ENCODE measurements at regions not wholly inside any gene's neighbourhood (a gene's known extent, or its start where the extent isn't known, plus 50 kb on each side); places are given as distances from the start of the nearest gene placed in this dataset.
A peak's percentile ranks its signal among the peaks of the same experiment; 100 is the strongest.

GRCh38 chr4:22984390-22984789 is 291.7 kb downstream of the GBA3 start:
- H3K4me3 ChIP-seq (ENCODE audit: low read depth, low read length) = no peak overlapping the region
- ChIA-PET POLR2A (no interaction called here), CTCF (no interaction called here)
- no peak for TF ChIP-seq CTCF (IDR thresholded peaks at IDR 0.05; ENCODE audit: insufficient read depth, low read length, missing control alignments)
- DNase-seq (ENCODE audit: low read depth, low spot score) = no peak

DNA sequence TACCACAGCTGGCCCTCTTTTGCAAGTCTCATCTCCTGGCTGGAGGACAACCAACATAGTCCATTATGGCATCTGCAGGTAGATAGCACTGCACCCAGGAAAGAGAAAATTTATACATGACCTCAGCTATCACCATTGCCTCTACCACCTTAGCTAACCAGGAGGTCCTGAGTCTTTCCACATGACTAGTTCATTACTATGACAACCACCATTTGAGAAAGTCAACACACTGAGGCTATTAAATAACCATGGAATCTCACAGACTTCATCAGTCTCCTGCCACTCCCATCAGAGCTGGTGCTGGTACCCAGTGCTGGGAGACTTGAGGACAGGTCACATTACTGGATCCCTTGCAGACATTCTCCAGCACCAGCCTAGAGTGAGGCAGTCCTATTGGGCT is 285.9 kb downstream of the GBA3 start:
- ChIA-PET CTCF (no interaction called here), POLR2A (no interaction called here)
- no peak overlapping the region for H3K4me3 ChIP-seq (ENCODE audit: low read depth, low read length)
- no peak for DNase-seq (ENCODE audit: low read depth, low spot score)
- no peak for TF ChIP-seq CTCF (IDR thresholded peaks at IDR 0.05; ENCODE audit: insufficient read depth, low read length, missing control alignments)

DNA sequence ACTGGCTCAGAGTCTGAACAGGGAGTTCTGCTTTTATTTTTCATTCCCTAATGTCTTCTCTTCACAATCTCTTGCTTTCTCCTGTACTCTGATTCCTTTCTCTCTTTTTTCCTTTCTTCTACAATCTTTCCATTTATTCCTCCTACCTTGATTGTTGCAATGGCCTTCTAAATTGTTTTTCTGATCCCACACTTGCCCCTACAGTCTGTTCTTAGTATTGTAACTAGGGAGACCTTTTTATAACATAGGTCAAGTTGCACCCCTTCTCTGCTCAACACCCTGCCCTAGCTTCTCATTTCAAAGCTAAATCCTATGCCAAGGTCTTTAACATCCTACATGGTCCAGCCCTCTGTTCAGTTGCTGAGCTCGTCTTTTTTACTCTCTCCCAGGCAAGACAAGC is 277.9 kb downstream of the GBA3 start:
- no peak for DNase-seq (ENCODE audit: low read depth, low spot score)
- no peak for TF ChIP-seq CTCF (IDR thresholded peaks at IDR 0.05; ENCODE audit: insufficient read depth, low read length, missing control alignments)
- no peak overlapping the region for H3K4me3 ChIP-seq (ENCODE audit: low read depth, low read length)
- ChIA-PET POLR2A (no interaction called here), CTCF (interaction anchor here (1.0 to 1.4 kb wide), 4 partner anchors 10 to 50 kb away, joined by 3 to 4 read pairs (median 4); no protein-coding TSS in a partner anchor)

- CTCF ChIA-PET = interaction anchor here (0.7 to 1.3 kb wide), 3 partner anchors 22 to 166 kb away, joined by 3 to 4 read pairs (median 3); no protein-coding TSS in a partner anchor
- H3K4me3 ChIP-seq (ENCODE audit: low read depth, low read length) = no peak overlapping the region
- peak; percentile 59 for DNase-seq (ENCODE audit: low read depth, low spot score)
- POLR2A ChIA-PET = interaction anchor here (0.8 to 1.2 kb wide), 3 partner anchors 19 to 53 kb away, joined by 3 to 4 read pairs (median 4); no protein-coding TSS in a partner anchor
- TF ChIP-seq CTCF (IDR thresholded peaks at IDR 0.05; ENCODE audit: insufficient read depth, low read length, missing control alignments) = no peak
Measured at GRCh38 chr4:22969287-22969896, 276.7 kb downstream of the GBA3 start.

DNA sequence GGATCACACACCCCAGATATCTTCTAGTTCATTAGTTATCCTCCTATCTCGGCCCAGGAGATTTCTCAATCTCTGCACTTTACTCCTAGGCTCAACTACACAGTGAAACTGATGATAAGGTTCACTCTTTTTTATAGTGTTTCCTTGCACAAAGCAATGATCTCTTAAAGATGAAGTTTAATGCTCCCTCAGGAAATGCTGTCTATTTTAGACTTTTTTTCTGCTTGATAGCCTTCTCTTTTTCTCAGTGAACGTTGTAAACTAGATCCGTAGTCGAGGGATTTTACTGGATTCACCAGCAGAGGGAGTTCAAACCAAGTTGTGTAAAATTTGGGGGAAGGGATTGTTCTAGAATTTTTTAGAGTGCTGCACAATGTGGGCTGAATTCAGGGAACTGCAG is 269.6 kb downstream of the GBA3 start:
- ChIA-PET CTCF (interaction anchor here (0.7 to 0.9 kb wide), 2 partner anchors 24 to 170 kb away, joined by 4 read pairs; no protein-coding TSS in a partner anchor), POLR2A (no interaction called here)
- TF ChIP-seq CTCF (IDR thresholded peaks at IDR 0.05; ENCODE audit: insufficient read depth, low read length, missing control alignments) = peak; percentile 49
- DNase-seq (ENCODE audit: low read depth, low spot score) = no peak
- H3K4me3 ChIP-seq (ENCODE audit: low read depth, low read length) = no peak overlapping the region

- no peak overlapping the region for H3K4me3 ChIP-seq (ENCODE audit: low read depth, low read length)
- ChIA-PET POLR2A (no interaction called here), CTCF (interaction anchor here (1.2 kb wide), 1 partner anchor 1514 kb away, joined by 3 read pairs; no protein-coding TSS in a partner anchor)
- TF ChIP-seq CTCF (IDR thresholded peaks at IDR 0.05; ENCODE audit: insufficient read depth, low read length, missing control alignments) = no peak
- no peak for DNase-seq (ENCODE audit: low read depth, low spot score)
Measured at GRCh38 chr4:22959483-22959882, 266.7 kb downstream of the GBA3 start.

Measured in AG04449 (cell line).